HEK293T (cell line): ENCODE measurements at regions not wholly inside any gene's neighbourhood (a gene's known extent, or its start where the extent isn't known, plus 50 kb on each side); places are given as distances from the start of the nearest gene placed in this dataset.

Experiments used
- ARNT ChIP-seq: fragments of 450-650 bp; IDR thresholded peaks from 2 replicates; pipeline ENCODE4 v1.6.1; 2017; ENCODE audit warnings: mild to moderate bottlenecking
- BHLHE40 ChIP-seq: fragments of 450-650 bp; IDR thresholded peaks from 2 replicates; pipeline ENCODE4 v1.6.1; 2016; ENCODE audit warnings: mild to moderate bottlenecking, moderate library complexity, borderline replicate concordance
- ELF4 ChIP-seq: fragments of 450-650 bp; IDR thresholded peaks from 2 replicates; pipeline ENCODE4 v1.6.1; 2017; ENCODE audit warnings: antibody characterized with exemption
- FOXA1 ChIP-seq: fragments of 450-650 bp; IDR thresholded peaks from 2 replicates; pipeline ENCODE4 v1.6.1; 2016; ENCODE audit warnings: mild to moderate bottlenecking
- FOXM1 ChIP-seq: fragments of 450-650 bp; IDR thresholded peaks from 2 replicates; pipeline ENCODE4 v1.6.1; 2017; ENCODE audit warnings: mild to moderate bottlenecking, borderline replicate concordance
- PKNOX1 ChIP-seq: fragments of 450-650 bp; IDR thresholded peaks from 2 replicates; pipeline ENCODE4 v1.6.1; 2016
- SP1 ChIP-seq: fragments of 450-650 bp; IDR thresholded peaks from 2 replicates; pipeline ENCODE4 v1.6.1; 2017
- SUZ12 ChIP-seq: fragments of 450-650 bp; IDR thresholded peaks from 2 replicates; pipeline ENCODE4 v1.6.1; 2016; ENCODE audit warnings: mild to moderate bottlenecking

- no peak for TF ChIP-seq ARNT
- no peak for TF ChIP-seq FOXA1
- TF ChIP-seq FOXM1, result no peak
- no peak for TF ChIP-seq SP1
- TF ChIP-seq PKNOX1, result no peak
- TF ChIP-seq BHLHE40, result no peak
- TF ChIP-seq ELF4, result no peak
- TF ChIP-seq SUZ12, result no peak
These were observed 130.7 kb upstream of the NLRP1 start for GRCh38 chr17:5714993-5715392.
